ENCODE measurements at regions not wholly inside any gene's neighbourhood (a gene's known extent, or its start where the extent isn't known, plus 50 kb on each side); places are given as distances from the start of the nearest gene placed in this dataset.

DNA sequence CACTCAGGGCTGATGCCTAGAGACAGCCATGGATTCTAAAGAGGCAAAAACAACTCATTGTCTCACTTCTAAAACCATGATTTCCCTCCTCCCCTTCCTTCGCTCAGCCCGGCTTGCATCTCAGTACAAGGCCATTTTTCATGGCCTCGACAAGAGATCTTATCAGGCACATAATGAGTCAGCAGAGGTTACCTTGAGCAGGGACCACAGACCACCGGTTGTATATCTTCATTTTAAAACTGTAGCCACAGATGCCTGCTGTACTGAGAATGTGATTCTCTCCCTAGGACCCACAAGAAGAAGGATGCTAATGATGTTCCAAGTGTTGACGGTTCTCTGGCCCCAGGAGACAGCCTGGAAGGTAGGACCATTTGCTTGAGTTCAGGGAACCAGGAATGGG lies 331.9 kb downstream of the AJAP1 start:
- no peaks in the 10 kb centered on the region for H3K4me1 ChIP-seq (ENCODE audit: control insufficient read depth, insufficient read depth, low read length)
- in situ Hi-C loops (cut with MboI) (loop anchor here (5.0 kb wide), 1 partner anchor 39 kb away; no protein-coding TSS in a partner anchor), intact Hi-C loops (cut with micrococcal nuclease; ENCODE audit: unreplicated experiment) (no loop called here)
- CTCF ChIA-PET: no interaction called here
- 27% methylated on average over 5 of the region's 5 CpGs for whole genome bisulfite sequencing (ENCODE audit: insufficient coverage, insufficient replicate concordance, low lambda C conversion rate, missing lambda C conversion rate)
- ATAC-seq (no peak), FAIRE-seq (no peak), DNase-seq (ENCODE audit: low read depth, low spot score) (no peak)
- H3K27me3 ChIP-seq (replicated peaks in 1 of 2; ENCODE audit: control insufficient read depth in 2 of 2, insufficient read depth in 2 of 2, low read length in 1 of 2): no peaks in the 10 kb centered on the region
- H3K36me3 ChIP-seq (ENCODE audit: control insufficient read depth in 2 of 2, insufficient read depth in 2 of 2, low read length in 1 of 2): no peaks in the 10 kb centered on the region
- no peak overlapping the region for H3K4me2 ChIP-seq (ENCODE audit: control insufficient read depth, insufficient read depth)
- H3K9ac ChIP-seq (ENCODE audit: control insufficient read depth, insufficient read depth, low read length): no peak overlapping the region
- H3K27ac ChIP-seq (ENCODE audit: control insufficient read depth, insufficient read depth): no peak overlapping the region
- TF ChIP-seq RB1 (IDR thresholded peaks at IDR 0.05; ENCODE audit: borderline replicate concordance) (no peak), BRCA1 (IDR thresholded peaks at IDR 0.05; ENCODE audit: low read depth, low read length) (no peak)
- TF ChIP-seq, protein P1, sequence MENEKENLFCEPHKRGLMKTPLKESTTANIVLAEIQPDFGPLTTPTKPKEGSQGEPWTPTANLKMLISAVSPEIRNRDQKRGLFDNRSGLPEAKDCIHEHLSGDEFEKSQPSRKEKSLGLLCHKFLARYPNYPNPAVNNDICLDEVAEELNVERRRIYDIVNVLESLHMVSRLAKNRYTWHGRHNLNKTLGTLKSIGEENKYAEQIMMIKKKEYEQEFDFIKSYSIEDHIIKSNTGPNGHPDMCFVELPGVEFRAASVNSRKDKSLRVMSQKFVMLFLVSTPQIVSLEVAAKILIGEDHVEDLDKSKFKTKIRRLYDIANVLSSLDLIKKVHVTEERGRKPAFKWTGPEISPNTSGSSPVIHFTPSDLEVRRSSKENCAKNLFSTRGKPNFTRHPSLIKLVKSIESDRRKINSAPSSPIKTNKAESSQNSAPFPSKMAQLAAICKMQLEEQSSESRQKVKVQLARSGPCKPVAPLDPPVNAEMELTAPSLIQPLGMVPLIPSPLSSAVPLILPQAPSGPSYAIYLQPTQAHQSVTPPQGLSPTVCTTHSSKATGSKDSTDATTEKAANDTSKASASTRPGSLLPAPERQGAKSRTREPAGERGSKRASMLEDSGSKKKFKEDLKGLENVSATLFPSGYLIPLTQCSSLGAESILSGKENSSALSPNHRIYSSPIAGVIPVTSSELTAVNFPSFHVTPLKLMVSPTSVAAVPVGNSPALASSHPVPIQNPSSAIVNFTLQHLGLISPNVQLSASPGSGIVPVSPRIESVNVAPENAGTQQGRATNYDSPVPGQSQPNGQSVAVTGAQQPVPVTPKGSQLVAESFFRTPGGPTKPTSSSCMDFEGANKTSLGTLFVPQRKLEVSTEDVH (IDR thresholded peaks at IDR 0.05; ENCODE audit: low read depth, partially characterized antibody): no peak
- no peak overlapping the region for H2AFZ ChIP-seq (ENCODE audit: control insufficient read depth, low read depth, low read length)
- H3K79me2 ChIP-seq (ENCODE audit: control insufficient read depth, insufficient read depth, low read length): no peaks in the 10 kb centered on the region
- H4K20me1 ChIP-seq (ENCODE audit: control insufficient read depth, insufficient read depth): no peaks in the 10 kb centered on the region
- SMC1A ChIA-PET (ENCODE audit: uncharacterized antibody, unreplicated experiment): no interaction called here
- POLR2A ChIA-PET: no interaction called here
- RAD21 ChIA-PET (ENCODE audit: unreplicated experiment): no interaction called here
- H3K9me3 ChIP-seq (replicated peaks; ENCODE audit: control insufficient read depth, insufficient read depth, low read length): no peaks in the 10 kb centered on the region
- H3K4me3 ChIP-seq: no peak overlapping the region
- BruUV-seq (replicated peaks): no TSS peak

DNA sequence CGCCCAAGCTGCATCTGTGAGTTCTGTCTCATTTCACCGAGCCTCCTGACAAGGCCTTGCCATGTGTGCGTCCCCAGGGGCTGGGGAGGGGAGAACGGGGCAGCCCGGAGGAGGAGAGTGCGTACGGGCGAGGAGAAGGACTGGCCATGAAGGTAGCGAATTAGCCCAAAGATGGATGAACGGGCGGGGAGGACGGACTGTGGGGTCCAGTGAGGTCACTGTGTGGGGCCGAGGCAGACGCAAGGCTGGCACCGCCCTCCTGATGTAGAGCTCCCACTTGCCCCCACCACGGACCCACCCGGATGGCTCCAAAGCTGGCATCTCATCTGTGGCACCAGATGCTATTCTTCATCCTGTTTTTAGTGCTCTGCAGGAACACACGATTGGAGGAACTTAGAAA lies 330.4 kb downstream of the AJAP1 start:
- H3K9me3 ChIP-seq (replicated peaks; ENCODE audit: control insufficient read depth, insufficient read depth, low read length): no peaks in the 10 kb centered on the region
- ChIA-PET SMC1A (ENCODE audit: uncharacterized antibody, unreplicated experiment) (no interaction called here), RAD21 (ENCODE audit: unreplicated experiment) (no interaction called here), CTCF (no interaction called here), POLR2A (no interaction called here)
- BruUV-seq (replicated peaks): no TSS peak
- H3K79me2 ChIP-seq (ENCODE audit: control insufficient read depth, insufficient read depth, low read length): no peaks in the 10 kb centered on the region
- FAIRE-seq (no peak), ATAC-seq (no peak), DNase-seq (ENCODE audit: low read depth, low spot score) (no peak)
- 55% methylated on average over 18 of the region's 18 CpGs for WGBS (ENCODE audit: insufficient coverage, insufficient replicate concordance, low lambda C conversion rate, missing lambda C conversion rate)
- TF ChIP-seq NFYB (IDR thresholded peaks at IDR 0.05; ENCODE audit: insufficient read depth, low read depth, low read length) (no peak), SMC3 (IDR thresholded peaks at IDR 0.05; ENCODE audit: borderline replicate concordance, low read length) (no peak), TBL1XR1 (IDR thresholded peaks at IDR 0.05; ENCODE audit: low read depth, low read length) (no peak)
- in situ Hi-C loops (cut with MboI) (loop anchor here (5.0 kb wide), 1 partner anchor 38 kb away; no protein-coding TSS in a partner anchor), intact Hi-C loops (cut with micrococcal nuclease; ENCODE audit: unreplicated experiment) (no loop called here)
- H3K4me2 ChIP-seq (ENCODE audit: control insufficient read depth, insufficient read depth): no peak overlapping the region
- no peak overlapping the region for H2AFZ ChIP-seq (ENCODE audit: control insufficient read depth, low read depth, low read length)
- no peaks in the 10 kb centered on the region for H3K27me3 ChIP-seq (replicated peaks in 1 of 2; ENCODE audit: control insufficient read depth in 2 of 2, insufficient read depth in 2 of 2, low read length in 1 of 2)
- no peaks in the 10 kb centered on the region for H3K36me3 ChIP-seq (ENCODE audit: control insufficient read depth in 2 of 2, insufficient read depth in 2 of 2, low read length in 1 of 2)
- H3K4me3 ChIP-seq: no peak overlapping the region
- no peaks in the 10 kb centered on the region for H3K4me1 ChIP-seq (ENCODE audit: control insufficient read depth, insufficient read depth, low read length)
- no peaks in the 10 kb centered on the region for H4K20me1 ChIP-seq (ENCODE audit: control insufficient read depth, insufficient read depth)
- no peak overlapping the region for H3K27ac ChIP-seq (ENCODE audit: control insufficient read depth, insufficient read depth)
- no peak overlapping the region for H3K9ac ChIP-seq (ENCODE audit: control insufficient read depth, insufficient read depth, low read length)
